ENCODE measurements at regions not wholly inside any gene's neighbourhood (a gene's known extent, or its start where the extent isn't known, plus 50 kb on each side); places are given as distances from the start of the nearest gene placed in this dataset.

DNA sequence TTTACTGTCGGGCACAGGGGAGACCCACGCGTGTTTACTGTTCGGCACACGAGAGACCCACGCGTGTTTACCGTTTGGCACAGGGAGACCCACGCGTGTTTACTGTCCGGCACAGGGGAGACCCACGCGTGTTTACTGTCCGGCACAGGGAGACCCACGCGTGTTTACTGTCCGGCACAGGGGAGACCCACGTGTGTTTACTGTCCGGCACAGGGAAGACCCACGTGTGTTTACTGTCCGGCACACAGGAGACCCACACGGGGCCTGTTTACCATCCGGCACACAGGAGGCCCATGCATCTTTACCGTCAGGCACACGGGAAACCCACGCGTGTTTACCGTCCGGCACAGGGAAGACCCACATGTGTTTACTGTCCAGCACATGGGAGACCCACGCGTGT is 525.1 kb downstream of the BRD1 start:
- H3K4me3 ChIP-seq = no peak overlapping the region
- peaks cover 0 to 5% (median 0%) of the 10 kb centered on the region in 4 donors for H3K4me1 ChIP-seq
- H3K9me3 ChIP-seq = no peaks in the 10 kb centered on the region
- no peak for TF ChIP-seq EP300 (IDR thresholded peaks at IDR 0.05)
- TF ChIP-seq, protein P1, sequence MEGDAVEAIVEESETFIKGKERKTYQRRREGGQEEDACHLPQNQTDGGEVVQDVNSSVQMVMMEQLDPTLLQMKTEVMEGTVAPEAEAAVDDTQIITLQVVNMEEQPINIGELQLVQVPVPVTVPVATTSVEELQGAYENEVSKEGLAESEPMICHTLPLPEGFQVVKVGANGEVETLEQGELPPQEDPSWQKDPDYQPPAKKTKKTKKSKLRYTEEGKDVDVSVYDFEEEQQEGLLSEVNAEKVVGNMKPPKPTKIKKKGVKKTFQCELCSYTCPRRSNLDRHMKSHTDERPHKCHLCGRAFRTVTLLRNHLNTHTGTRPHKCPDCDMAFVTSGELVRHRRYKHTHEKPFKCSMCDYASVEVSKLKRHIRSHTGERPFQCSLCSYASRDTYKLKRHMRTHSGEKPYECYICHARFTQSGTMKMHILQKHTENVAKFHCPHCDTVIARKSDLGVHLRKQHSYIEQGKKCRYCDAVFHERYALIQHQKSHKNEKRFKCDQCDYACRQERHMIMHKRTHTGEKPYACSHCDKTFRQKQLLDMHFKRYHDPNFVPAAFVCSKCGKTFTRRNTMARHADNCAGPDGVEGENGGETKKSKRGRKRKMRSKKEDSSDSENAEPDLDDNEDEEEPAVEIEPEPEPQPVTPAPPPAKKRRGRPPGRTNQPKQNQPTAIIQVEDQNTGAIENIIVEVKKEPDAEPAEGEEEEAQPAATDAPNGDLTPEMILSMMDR (IDR thresholded peaks at IDR 0.05) = no peak
- TF ChIP-seq POLR2A (IDR thresholded peaks at IDR 0.05) = no peak
- 90 to 98% methylated on average over 31 of the region's 31 CpGs for WGBS, 2 donors
- H3K27ac ChIP-seq = no peak overlapping the region
- no peaks in the 10 kb centered on the region for H3K36me3 ChIP-seq
- DNase-seq (ENCODE audit: low spot score in 2 of 2) = no peak
- H3K27me3 ChIP-seq = peaks cover 0 to 6% of the 10 kb centered on the region in 2 donors

DNA sequence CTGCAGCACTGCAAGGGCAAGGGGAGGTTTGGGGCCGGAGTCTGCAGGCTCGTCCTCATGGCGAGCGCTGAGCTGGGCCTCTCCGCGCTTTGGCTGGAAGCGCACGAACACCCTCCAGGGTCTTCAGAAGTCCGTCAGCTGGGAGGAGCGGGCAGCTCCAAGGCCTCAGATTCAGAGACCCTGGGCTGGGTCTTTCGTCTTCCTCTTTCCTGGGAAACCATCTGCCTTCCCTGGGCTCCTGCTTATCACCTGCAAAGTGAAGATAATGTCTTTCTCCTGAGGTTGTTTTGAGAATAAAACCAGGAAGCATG is 525.6 kb downstream of the BRD1 start:
- H3K4me1 ChIP-seq = peaks cover 0 to 5% (median 0%) of the 10 kb centered on the region in 4 donors
- no peaks in the 10 kb centered on the region for H3K36me3 ChIP-seq
- H3K27me3 ChIP-seq = peaks cover 0 to 2% of the 10 kb centered on the region in 2 donors
- no peaks in the 10 kb centered on the region for H3K9me3 ChIP-seq
- DNase-seq (ENCODE audit: low spot score in 2 of 2) = no peak
- H3K4me3 ChIP-seq = no peak overlapping the region
- no peak overlapping the region for H3K27ac ChIP-seq
- TF ChIP-seq, protein P1 (IDR thresholded peaks at IDR 0.05) = no peak
- TF ChIP-seq POLR2A (IDR thresholded peaks at IDR 0.05) (no peak), EP300 (IDR thresholded peaks at IDR 0.05) (no peak)
- 90 to 95% methylated on average over 11 of the region's 11 CpGs for WGBS, 2 donors

DNA sequence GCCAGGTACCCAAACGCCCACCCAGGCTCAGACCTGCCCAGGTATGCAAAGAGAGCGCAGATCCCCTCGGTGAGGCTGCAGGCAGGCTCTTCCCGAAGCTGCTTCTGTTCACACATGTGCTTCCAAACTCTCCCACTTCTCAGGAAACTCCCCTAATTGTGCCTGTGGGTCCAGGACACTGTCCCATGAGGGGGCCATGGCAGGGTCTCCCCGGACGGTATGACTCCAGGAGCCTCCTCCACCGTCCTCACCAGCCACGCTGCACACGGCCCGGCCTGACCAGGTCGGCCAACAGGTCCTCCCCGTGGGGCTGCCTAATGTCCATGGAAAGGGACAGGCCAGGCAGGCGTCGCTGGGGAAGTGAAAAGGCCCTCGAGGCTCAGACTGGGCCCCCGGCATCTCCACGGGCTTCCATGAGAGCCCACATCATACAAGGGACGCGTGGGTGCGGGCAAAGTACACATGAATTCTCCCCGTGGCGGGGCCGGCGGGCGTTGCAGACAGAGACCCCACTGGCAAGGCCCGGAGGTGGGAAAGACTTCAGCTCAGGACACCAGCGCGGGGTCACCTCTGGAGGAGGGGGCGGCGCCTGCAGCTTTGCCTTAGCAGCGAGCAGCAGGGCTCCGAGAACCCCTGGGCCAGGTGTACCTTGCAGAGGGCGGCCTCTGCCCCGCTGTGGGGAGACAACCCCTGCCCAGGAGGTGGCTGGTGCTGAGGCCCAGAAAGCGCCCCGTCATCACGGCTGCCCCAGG is 526.1 kb downstream of the BRD1 start:
- H3K36me3 ChIP-seq = no peaks in the 10 kb centered on the region
- H3K9me3 ChIP-seq = no peaks in the 10 kb centered on the region
- no peak overlapping the region for H3K27ac ChIP-seq
- H3K4me1 ChIP-seq = peaks cover 0 to 5% (median 0%) of the 10 kb centered on the region in 4 donors
- TF ChIP-seq EP300 (IDR thresholded peaks at IDR 0.05) (no peak), POLR2A (IDR thresholded peaks at IDR 0.05) (no peak)
- TF ChIP-seq, protein P1 (IDR thresholded peaks at IDR 0.05) = no peak
- H3K27me3 ChIP-seq = no peaks in the 10 kb centered on the region
- DNase-seq (ENCODE audit: low spot score in 2 of 2) = no peak
- WGBS, 2 donors = 86 to 92% methylated on average over 37 of the region's 37 CpGs
- no peak overlapping the region for H3K4me3 ChIP-seq

DNA sequence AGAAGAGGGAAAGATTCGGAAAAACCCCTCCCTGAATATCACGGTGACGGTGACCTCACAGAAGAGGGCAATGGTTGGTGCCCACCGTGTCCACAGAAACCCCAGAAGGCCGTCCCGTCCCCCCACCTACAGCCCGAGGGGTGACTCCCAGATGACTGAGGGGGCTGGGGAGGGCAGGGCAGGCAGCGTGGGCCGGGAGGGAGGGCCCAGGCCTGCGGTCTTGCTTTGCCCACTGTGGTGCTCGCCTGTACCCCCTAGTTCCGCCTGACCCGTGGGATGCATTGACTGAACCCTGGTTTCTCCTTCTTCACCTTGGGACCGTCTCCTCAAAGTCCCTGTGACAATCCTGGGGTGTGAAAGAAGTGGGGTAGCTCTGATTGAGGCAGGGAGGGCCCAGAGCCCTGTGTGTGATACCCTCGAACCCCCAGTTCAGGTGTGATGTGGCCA is 526.7 kb downstream of the BRD1 start:
- peaks cover 0 to 5% (median 0%) of the 10 kb centered on the region in 4 donors for H3K4me1 ChIP-seq
- H3K27ac ChIP-seq = no peak overlapping the region
- 74 to 82% methylated on average over 14 to 15 of the region's 15 CpGs for WGBS, 2 donors
- H3K4me3 ChIP-seq = no peak overlapping the region
- TF ChIP-seq, protein P1 (IDR thresholded peaks at IDR 0.05) = no peak
- no peak for TF ChIP-seq EP300 (IDR thresholded peaks at IDR 0.05)
- no peak for TF ChIP-seq POLR2A (IDR thresholded peaks at IDR 0.05)
- H3K9me3 ChIP-seq = no peaks in the 10 kb centered on the region
- H3K36me3 ChIP-seq = no peaks in the 10 kb centered on the region
- H3K27me3 ChIP-seq = no peaks in the 10 kb centered on the region
- no peak for DNase-seq (ENCODE audit: low spot score in 2 of 2)

DNA sequence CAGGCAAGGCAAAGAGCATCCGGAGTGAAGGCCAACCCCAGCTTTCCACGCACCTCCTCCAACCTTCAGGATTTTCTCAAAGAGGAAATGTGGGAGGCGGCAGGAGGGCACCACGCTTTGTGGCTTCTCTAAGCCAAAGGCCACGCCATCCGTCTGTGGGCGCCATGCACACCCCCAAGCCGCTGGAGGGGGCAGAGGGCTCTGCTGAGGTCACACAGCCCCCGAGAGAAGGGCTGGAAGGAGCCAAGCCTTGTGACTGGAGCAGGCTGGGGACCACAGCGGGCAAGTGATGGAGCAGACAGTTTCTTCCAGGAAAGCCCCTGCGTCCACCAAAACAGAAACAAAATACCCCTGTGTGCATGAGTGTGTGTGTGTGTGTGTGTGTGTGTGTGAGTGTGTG is 527.4 kb downstream of the BRD1 start:
- H3K4me1 ChIP-seq = peaks cover 0 to 5% (median 0%) of the 10 kb centered on the region in 4 donors
- TF ChIP-seq EP300 (IDR thresholded peaks at IDR 0.05) (no peak), POLR2A (IDR thresholded peaks at IDR 0.05) (no peak)
- TF ChIP-seq, protein P1 (IDR thresholded peaks at IDR 0.05) = no peak
- H3K9me3 ChIP-seq = no peaks in the 10 kb centered on the region
- no peaks in the 10 kb centered on the region for H3K36me3 ChIP-seq
- H3K27ac ChIP-seq = no peak overlapping the region
- WGBS, 2 donors = 72 to 82% methylated on average over 11 of the region's 11 CpGs
- no peak overlapping the region for H3K4me3 ChIP-seq
- H3K27me3 ChIP-seq = no peaks in the 10 kb centered on the region
- no peak for DNase-seq (ENCODE audit: low spot score in 2 of 2)

All from tibial nerve (tissue), 4 donors.